Ovary (tissue), 3 donors: ENCODE measurements at regions not wholly inside any gene's neighbourhood (a gene's known extent, or its start where the extent isn't known, plus 50 kb on each side); places are given as distances from the start of the nearest gene placed in this dataset.

Experiments used
- CTCF ChIP-seq, 3 donors: fragments of 450-650 bp in 2 of 3; fragments of 200-600 bp in 1 of 3; IDR thresholded peaks; one replicate each; pipeline versions ENCODE4 v1.5.1 to v1.8.0; 2016 to 2022; ENCODE audit warnings: antibody characterized with exemption in 3 of 3, mild to moderate bottlenecking in 1 of 3
- POLR2A ChIP-seq: fragments of 450-650 bp; IDR thresholded peaks from one replicate; pipeline ENCODE4 v1.6.1; 2017; ENCODE audit warnings: antibody characterized with exemption, mild to moderate bottlenecking, moderate library complexity
- donor health status: DM: no; HTN: no; CAD: no.

GRCh38 chr1:143698016-143698415, 273.8 kb downstream of the FAM72C start:
- no peak for TF ChIP-seq CTCF (IDR thresholded peaks at IDR 0.05)
- no peak for TF ChIP-seq POLR2A
